ENCODE measurements at regions not wholly inside any gene's neighbourhood (a gene's known extent, or its start where the extent isn't known, plus 50 kb on each side); places are given as distances from the start of the nearest gene placed in this dataset.

- Histone ChIP-seq H2AFZ (no peak overlapping the region), H3K79me2 (replicated peaks; ENCODE audit: insufficient read depth) (no peaks in the 10 kb centered on the region), H3K27me3 (ENCODE audit: insufficient read depth) (no peaks in the 10 kb centered on the region), H3K9me2 (ENCODE audit: insufficient read depth) (no peaks in the 10 kb centered on the region), H3F3A (replicated peaks; ENCODE audit: low read depth) (no peaks in the 10 kb centered on the region), H3K4me1 (ENCODE audit: insufficient read depth) (peaks cover 5% of the 10 kb centered on the region; the same call in 1 of the 2 replicates), H3K4me3 (no peak overlapping the region), H3K36me3 (ENCODE audit: insufficient read depth) (peaks cover 7% of the 10 kb centered on the region; the same call in 1 of the 2 replicates), H4K20me1 (replicated peaks; ENCODE audit: insufficient read depth) (no peaks in the 10 kb centered on the region), H3K4me2 (no peak overlapping the region), H3K27ac (ENCODE audit: low read depth) (no peak overlapping the region)
- peaks cover 40% of the 10 kb centered on the region for H3K9me3 Mint-ChIP-seq
- ATAC-seq: no peak
- H3K36me3 Mint-ChIP-seq (ENCODE audit: low read depth): peaks cover 24% of the 10 kb centered on the region
- no peak overlapping the region for H3K27ac Mint-ChIP-seq
- 0 out of 3 replicates have a peak, but pooled peaks cover 2% of the 10 kb centered on the region for H3K4me1 Mint-ChIP-seq
- no peaks in the 10 kb centered on the region for H3K27me3 Mint-ChIP-seq (ENCODE audit: insufficient read depth, low read depth, poor library complexity)
- DNase-seq (ENCODE audit: low spot score): no peak
- TF ChIP-seq ZNF331 (CRISPR knock-in tag; IDR thresholded peaks at IDR 0.05; ENCODE audit: low read depth) (no peak), ETS1 (IDR thresholded peaks at IDR 0.05) (no peak), ZNF114 (CRISPR knock-in tag; IDR thresholded peaks at IDR 0.05) (no peak), POLR2AphosphoS5 (IDR thresholded peaks at IDR 0.05; ENCODE audit: low read depth) (no peak), EZH2 (IDR thresholded peaks at IDR 0.05; ENCODE audit: low read depth, unreplicated experiment) (no peak), STAT1 (IDR thresholded peaks at IDR 0.05; ENCODE audit: unreplicated experiment) (no peak), JUNB (IDR thresholded peaks at IDR 0.05; ENCODE audit: unreplicated experiment) (no peak), ZNF462 (CRISPR knock-in tag; IDR thresholded peaks at IDR 0.05) (no peak), EZH2phosphoT487 (IDR thresholded peaks at IDR 0.05; ENCODE audit: unreplicated experiment) (no peak), CTCF (conservative IDR thresholded peaks at IDR 0.05; ENCODE audit: low read depth in 2 of 2) (no peak)
- no peak overlapping the region for H3K4me3 Mint-ChIP-seq
Observed at GRCh38 chr18:33866386-33866785, 288.4 kb downstream of the ASXL3 start.

All from GM23338 (cell line).